HTR-8/SVneo (cell line): ENCODE measurements at regions not wholly inside any gene's neighbourhood (a gene's known extent, or its start where the extent isn't known, plus 50 kb on each side); places are given as distances from the start of the nearest gene placed in this dataset.

Source experiments
- DNase-seq: peaks from one replicate; pipeline ENCODE4 v3.0.0; 2011; ENCODE audit warnings: low spot score, mixed read lengths; ENCODE audit not compliant: insufficient read length
- FAIRE-seq: peaks from 2 replicates; lab custom pipeline; 2011; peaks lifted over from hg19 to GRCh38; lab: Jason Lieb, UNC

GRCh38 chr2:128986867-128987268, 668.2 kb upstream of the HS6ST1 start:
- DNase-seq (no peak), FAIRE-seq (no peak)

GRCh38 chr2:128988326-128988725, 669.7 kb upstream of the HS6ST1 start:
- FAIRE-seq, result no peak
- DNase-seq, result no peak

GRCh38 chr2:128988967-128989366, 670.3 kb upstream of the HS6ST1 start:
- DNase-seq (no peak), FAIRE-seq (no peak)

- no peak for FAIRE-seq
Observed at GRCh38 chr2:128995086-128995485, 676.4 kb upstream of the HS6ST1 start.

GRCh38 chr2:128996078-128996477, 677.4 kb upstream of the HS6ST1 start:
- FAIRE-seq (no peak), DNase-seq (no peak)

More at GRCh38 chr2:128995086-128995485, 676.4 kb upstream of the HS6ST1 start:
- no peak for DNase-seq

- FAIRE-seq (no peak), DNase-seq (no peak)
Observed at GRCh38 chr2:128997166-128997866, 678.6 kb upstream of the HS6ST1 start.

- no peak for FAIRE-seq
- no peak for DNase-seq
Observed at GRCh38 chr2:129001926-129002325, 683.3 kb upstream of the HS6ST1 start.

GRCh38 chr2:129002751-129003150, 684.1 kb upstream of the HS6ST1 start:
- no peak for FAIRE-seq
- no peak for DNase-seq

GRCh38 chr2:129004485-129004884, 685.8 kb upstream of the HS6ST1 start:
- FAIRE-seq, result no peak
- DNase-seq, result no peak

- no peak for DNase-seq
- no peak for FAIRE-seq
Observed at GRCh38 chr2:129004940-129005490, 686.3 kb upstream of the HS6ST1 start.

GRCh38 chr2:129006135-129006886, 687.6 kb upstream of the HS6ST1 start:
- no peak for DNase-seq
- FAIRE-seq, result no peak

GRCh38 chr2:129006901-129007300, 688.2 kb upstream of the HS6ST1 start:
- no peak for DNase-seq
- FAIRE-seq, result no peak

GRCh38 chr2:129008055-129008880, 689.6 kb upstream of the HS6ST1 start:
- FAIRE-seq (no peak), DNase-seq (no peak)

- FAIRE-seq (no peak), DNase-seq (no peak)
Observed at GRCh38 chr2:129008881-129009554, 690.4 kb upstream of the HS6ST1 start.

GRCh38 chr2:129009555-129010146, 691.0 kb upstream of the HS6ST1 start:
- FAIRE-seq (no peak), DNase-seq (no peak)

GRCh38 chr2:129010262-129010661, 691.6 kb upstream of the HS6ST1 start:
- FAIRE-seq (no peak), DNase-seq (no peak)

- DNase-seq (no peak), FAIRE-seq (no peak)
Observed at GRCh38 chr2:129011466-129012061, 692.9 kb upstream of the HS6ST1 start.

- no peak for FAIRE-seq
- no peak for DNase-seq
Observed at GRCh38 chr2:129014432-129014831, 695.8 kb upstream of the HS6ST1 start.
